Activated naive CD4-positive, alpha-beta T cell treated with anti-CD3 and anti-CD28 coated beads, Interleukin-2, amount 50 U/mL, for 72 hours (primary cell): ENCODE measurements at regions not wholly inside any gene's neighbourhood (a gene's known extent, or its start where the extent isn't known, plus 50 kb on each side); places are given as distances from the start of the nearest gene placed in this dataset.

Source experiments
- ATAC-seq, 2 donors: fragments of 150-1000 bp; cut with Tn5 transposase; 2 replicates each; pipeline ENCODE4 v1.10.0; 2021; ENCODE audit warnings: mild to moderate bottlenecking in 2 of 2, moderate library complexity in 2 of 2
- DNase-seq, 2 donors: peaks; one replicate each; pipeline ENCODE4 v3.0.0; 2021 to 2022; ENCODE audit warnings: low spot score in 2 of 2
- H3K27ac Mint-ChIP-seq, 2 donors: one replicate each; pipeline ENCODE4 v1.8.0; 2022; ENCODE audit warnings: mild to moderate bottlenecking in 2 of 2, mixed read lengths in 2 of 2
- H3K36me3 Mint-ChIP-seq, 2 donors: one replicate each; pipeline ENCODE4 v1.8.0; 2022; ENCODE audit warnings: mixed read lengths in 2 of 2
- H3K9me3 Mint-ChIP-seq, 2 donors: one replicate each; pipeline ENCODE4 v1.8.0; 2022; ENCODE audit warnings: mixed read lengths in 2 of 2

DNA sequence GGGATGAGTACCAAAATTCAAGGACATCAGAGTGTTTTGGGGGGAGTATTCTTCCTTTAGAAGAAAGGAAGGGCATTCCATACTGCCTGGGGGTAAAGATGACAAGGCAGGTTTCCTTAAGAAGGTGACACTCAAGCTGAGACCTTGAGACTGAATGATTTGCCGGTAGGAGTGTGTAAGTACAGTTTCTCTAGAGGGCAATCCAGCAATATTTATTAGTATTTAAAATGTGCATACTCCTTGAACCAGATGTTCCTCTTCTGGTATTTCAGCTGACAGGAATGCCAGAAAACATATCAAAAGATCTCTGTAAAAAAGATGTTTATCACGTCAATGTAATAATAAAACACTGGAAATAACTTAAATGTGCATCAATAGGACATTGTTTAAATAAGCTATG lies 106.4 kb upstream of the TMCC3 start:
- Mint-ChIP-seq H3K36me3 (no peaks in the 10 kb centered on the region), H3K9me3 (no peaks in the 10 kb centered on the region), H3K27ac (no peak overlapping the region)
- DNase-seq = no peak
- no peak for ATAC-seq

DNA sequence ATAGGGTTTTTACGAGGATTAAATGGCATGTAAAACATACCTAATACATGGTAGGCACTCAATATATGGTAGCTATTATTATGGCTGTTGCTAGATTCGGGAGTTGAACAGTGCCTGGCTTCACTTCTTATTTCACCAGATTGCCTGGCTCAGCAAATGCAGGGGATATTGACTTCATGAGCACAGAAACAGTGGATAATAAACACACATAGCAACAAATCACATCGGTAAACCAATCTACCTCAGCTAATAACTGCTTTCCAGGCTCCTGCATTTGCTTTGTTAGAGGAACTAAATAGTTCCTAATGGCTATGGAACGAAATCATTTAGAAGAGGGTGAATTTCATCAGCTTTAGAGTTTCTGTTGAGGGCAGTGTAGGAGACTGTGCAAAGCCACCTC lies 105.2 kb upstream of the TMCC3 start:
- no peak for DNase-seq
- Mint-ChIP-seq H3K27ac (no peak overlapping the region), H3K36me3 (no peaks in the 10 kb centered on the region), H3K9me3 (no peaks in the 10 kb centered on the region)
- ATAC-seq = no peak

DNA sequence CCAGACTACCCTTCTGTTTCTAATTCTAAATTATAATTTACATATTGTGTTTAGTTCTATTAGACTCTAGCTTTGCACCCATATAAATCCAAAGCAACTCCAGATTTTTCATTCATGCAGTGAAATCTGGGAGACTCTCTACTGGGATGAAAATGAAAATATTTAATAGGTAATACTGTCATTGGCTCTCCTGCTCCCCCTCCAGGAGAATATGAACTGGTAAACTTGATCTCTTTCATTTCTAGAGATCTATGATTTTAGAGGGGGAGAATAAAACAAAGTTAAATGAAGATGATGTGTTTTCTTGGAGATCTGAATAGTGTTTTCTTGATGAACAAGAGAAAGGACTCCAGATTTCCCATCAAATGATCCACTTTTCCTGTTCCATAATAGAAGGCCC lies 104.3 kb upstream of the TMCC3 start:
- Mint-ChIP-seq H3K9me3 (no peaks in the 10 kb centered on the region), H3K27ac (no peak overlapping the region), H3K36me3 (no peaks in the 10 kb centered on the region)
- DNase-seq (no peak), ATAC-seq (no peak)

DNA sequence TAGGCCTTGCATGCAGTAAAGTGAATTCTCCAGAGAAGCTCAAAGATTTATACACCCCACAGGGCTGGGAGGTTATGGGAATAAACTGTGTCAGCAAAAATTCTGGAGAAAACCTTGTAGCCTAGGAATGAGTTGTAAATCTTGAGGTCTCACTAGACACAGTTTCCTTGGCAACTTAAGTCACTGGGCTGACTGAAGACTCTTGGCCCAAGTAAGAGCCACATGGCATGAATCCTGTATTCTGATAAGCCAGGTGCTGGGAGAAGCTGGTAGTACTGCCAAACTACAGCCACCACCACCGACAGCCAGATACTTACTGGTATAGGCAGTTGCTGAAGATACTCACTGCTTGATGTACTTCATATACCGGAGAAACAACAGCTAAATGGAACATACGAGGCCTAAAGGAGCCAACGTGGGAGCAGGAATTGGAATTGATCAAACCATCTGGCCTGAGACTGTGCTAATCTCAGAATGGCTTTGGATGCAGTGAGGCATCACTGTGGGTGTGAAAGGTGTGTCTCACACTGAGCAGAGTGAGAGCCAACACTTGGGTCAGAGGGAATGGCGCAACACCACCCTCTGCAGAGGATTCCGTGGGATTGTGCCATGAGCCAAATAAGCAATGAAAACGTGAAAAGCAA lies 102.8 kb upstream of the TMCC3 start:
- Mint-ChIP-seq H3K36me3 (no peaks in the 10 kb centered on the region), H3K9me3 (no peaks in the 10 kb centered on the region), H3K27ac (no peak overlapping the region)
- DNase-seq (no peak), ATAC-seq (no peak)

DNA sequence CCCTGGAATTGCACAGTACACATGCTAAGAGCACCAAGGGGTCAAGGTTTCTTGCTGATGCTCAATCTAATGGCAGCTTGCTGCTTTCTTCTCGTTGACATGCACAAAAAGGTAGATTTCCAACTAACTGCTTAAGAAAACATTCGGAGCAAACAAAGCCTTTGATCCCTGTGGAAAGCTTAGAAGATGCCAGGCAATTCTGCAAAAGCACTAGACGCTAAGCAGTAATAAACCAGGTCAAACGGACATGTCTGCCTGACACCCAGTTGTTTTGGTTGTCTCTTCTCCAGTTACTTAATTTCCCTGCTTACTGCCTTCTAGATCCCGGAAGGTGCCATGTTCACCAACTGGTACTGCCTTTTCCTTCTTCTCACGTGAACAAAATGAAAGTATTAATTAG lies 100.5 kb upstream of the TMCC3 start:
- Mint-ChIP-seq H3K27ac (no peak overlapping the region), H3K9me3 (no peaks in the 10 kb centered on the region), H3K36me3 (no peaks in the 10 kb centered on the region)
- no peak for ATAC-seq
- no peak for DNase-seq

DNA sequence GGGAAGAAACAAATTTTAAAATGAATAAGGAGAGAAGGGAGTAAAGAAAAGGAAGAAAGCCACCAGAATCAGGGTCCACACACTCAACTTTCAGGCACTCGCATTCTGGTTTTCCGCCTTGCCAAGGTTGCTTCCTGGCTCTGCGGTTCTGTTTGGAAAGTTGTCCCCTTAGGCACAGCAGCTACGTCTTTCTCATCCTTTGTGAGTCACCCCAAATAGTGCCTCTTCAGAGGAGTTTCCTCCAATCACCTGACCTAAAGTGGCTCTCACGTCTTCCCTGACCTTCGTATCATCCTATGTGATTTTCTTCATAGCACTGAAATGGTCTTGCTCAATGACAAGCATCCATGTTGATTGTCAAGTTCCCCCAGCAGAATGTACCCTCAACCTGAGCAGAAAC lies 99.5 kb upstream of the TMCC3 start:
- no peak for ATAC-seq
- DNase-seq = no peak
- Mint-ChIP-seq H3K9me3 (no peaks in the 10 kb centered on the region), H3K36me3 (no peaks in the 10 kb centered on the region), H3K27ac (no peak overlapping the region)

DNA sequence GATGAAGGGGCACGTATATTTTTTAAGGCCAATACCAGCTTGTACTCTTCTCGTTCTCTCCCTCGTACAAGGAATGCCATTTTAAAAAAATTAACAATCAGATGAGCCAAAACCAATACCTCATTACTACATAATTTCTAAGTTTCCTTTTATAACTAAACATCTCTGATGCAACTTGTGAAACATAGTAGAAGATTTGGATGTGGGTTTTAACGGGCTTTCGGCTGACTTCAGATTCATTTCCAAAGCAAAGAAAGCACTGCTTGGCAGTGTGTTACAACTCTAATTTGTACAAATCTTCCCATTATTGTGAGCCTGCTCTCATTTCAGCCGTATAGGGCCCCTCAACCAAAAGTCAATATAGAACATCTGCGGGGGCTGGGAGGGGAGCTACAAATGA lies 99.1 kb upstream of the TMCC3 start:
- Mint-ChIP-seq H3K9me3 (no peaks in the 10 kb centered on the region), H3K27ac (no peak overlapping the region), H3K36me3 (no peaks in the 10 kb centered on the region)
- DNase-seq = no peak
- ATAC-seq = no peak

DNA sequence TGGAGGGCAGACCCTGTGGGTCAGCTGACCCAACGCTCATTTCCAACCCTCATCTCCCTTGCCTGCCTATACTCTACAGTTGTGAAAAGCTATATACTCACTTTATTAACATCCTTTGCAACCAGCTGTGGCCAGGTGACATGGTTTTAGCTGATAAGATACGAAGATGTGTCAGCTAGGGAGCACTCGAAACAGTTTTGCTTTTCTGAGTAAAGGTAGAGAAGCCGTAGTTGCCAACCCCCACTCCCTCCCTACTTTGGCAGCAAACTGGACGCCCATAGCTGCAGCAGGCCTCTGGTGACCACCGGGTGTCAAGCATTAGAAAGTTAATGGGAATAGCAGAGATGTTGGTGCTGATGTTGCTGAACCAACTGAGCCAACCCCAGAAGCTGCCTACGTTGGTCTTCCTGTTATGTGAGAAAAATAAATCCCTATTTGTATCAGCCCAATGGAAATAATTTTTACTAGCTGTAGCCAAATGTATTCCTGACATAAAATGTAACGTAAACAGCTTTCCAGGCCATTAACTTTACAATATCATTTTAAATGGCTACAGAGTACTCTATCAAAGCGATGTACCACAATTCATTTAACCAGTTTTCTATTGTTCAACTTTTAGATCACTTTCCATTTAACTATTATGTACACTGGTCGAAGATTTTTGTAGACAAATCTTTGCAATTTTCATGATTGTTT lies 98.5 kb upstream of the TMCC3 start:
- H3K27ac Mint-ChIP-seq = no peak overlapping the region

DNA sequence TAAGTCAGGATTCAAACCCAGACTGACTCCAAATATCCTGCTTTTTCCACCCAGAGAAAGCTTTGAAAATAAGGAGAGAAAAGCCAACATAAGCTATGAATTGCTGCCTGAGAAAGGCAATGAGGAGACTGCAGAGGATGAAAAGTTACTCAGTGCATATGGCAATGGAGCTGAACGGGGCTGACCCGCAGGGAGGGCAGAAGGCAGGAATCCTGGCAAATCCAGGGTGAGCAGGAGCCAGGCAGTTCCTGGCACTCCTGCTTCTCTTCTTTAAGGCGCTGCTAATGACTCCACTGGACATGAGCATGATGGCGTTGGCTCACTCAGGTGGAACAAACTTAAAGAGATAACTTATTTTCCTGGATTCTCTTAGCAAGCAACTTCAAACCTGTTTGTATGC lies 95.2 kb upstream of the TMCC3 start:
- DNase-seq (no peak), ATAC-seq (no peak)
- Mint-ChIP-seq H3K9me3 (no peaks in the 10 kb centered on the region), H3K27ac (no peak overlapping the region), H3K36me3 (no peaks in the 10 kb centered on the region)

More for the DNA sequence above, 98.5 kb upstream of the TMCC3 start:
- Mint-ChIP-seq H3K36me3 (no peaks in the 10 kb centered on the region), H3K9me3 (no peaks in the 10 kb centered on the region)
- ATAC-seq (no peak), DNase-seq (no peak)

DNA sequence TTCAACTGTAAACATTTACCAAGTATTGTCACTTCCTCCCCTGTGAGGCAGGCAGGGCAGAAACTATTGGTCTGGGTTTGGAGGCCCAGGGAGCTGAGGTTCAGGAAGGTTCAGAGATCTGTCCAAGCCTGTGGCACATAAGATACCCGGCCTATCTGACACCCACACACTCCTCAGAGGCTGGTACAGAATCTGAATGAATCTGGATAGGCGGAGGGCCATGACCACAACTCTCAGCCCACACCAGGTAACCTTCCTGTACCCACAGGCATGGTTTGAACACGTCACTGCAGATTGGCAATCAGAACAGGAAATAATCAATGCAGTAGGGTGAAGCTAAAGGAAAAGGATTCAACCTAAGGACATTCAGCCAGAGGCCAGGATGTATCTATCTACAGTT lies 92.8 kb upstream of the TMCC3 start:
- ATAC-seq (no peak), DNase-seq (no peak)
- Mint-ChIP-seq H3K27ac (no peak overlapping the region), H3K36me3 (no peaks in the 10 kb centered on the region), H3K9me3 (no peaks in the 10 kb centered on the region)

DNA sequence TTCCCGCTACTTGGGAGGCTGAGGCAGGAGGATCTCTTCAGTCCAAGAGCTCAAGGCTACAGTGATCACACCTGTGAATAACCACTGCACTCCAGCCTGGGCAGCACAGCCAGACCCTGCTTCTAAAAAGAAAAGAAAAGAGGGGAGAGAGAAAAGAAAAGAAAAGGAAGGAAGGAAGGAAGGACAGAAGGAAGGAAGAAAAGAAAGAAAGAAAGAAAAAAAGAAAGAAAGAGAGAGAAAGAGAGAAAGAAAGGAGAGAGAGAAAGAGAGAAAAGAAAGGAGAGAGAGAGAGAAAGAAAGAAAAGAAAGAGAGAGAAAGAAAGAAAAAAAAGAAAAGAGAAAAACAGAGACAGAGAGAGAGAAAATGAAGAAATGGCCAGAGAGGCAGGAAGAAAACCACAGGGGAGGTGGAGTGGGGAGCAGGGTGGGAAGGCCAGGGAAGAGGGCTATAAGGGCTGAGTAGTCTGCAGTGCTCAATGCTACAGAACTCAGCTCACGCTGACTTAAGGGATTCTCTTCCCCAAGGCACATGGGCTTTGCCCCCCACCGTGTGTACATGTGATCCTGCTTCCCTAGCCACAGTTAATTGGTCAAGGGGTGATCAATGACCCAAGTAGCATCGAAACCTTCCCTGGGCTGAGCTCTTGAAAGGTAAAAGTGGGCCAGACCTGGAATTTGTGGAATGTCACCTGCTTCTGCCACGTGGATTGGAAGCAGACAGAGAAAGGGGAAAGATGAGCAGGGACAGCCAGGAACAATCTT lies 90.4 kb upstream of the TMCC3 start:
- H3K9me3 Mint-ChIP-seq = no peaks in the 10 kb centered on the region
- no peaks in the 10 kb centered on the region for H3K36me3 Mint-ChIP-seq
- DNase-seq (no peak), ATAC-seq (no peak)
- H3K27ac Mint-ChIP-seq = no peak overlapping the region

DNA sequence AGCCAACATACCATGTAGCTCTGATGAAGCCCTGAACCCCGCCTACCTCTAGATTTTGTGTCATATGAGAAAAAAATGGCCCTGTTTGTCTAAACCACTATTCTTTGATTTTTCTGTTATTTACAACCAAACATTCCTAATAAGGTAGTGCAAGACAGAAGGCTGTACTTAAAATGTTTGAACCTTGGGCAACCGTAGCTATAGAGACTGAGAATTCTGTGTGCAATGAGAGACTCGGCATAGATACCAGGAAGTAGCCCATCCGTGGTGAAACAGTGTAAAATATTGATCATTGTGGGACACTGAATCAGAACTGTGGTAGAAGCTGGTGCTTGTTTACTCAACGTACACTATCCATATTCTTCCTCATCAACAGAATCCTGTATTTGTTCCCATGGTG lies 86.5 kb upstream of the TMCC3 start:
- no peak for DNase-seq
- Mint-ChIP-seq H3K27ac (no peak overlapping the region), H3K9me3 (no peaks in the 10 kb centered on the region), H3K36me3 (no peaks in the 10 kb centered on the region)
- no peak for ATAC-seq

DNA sequence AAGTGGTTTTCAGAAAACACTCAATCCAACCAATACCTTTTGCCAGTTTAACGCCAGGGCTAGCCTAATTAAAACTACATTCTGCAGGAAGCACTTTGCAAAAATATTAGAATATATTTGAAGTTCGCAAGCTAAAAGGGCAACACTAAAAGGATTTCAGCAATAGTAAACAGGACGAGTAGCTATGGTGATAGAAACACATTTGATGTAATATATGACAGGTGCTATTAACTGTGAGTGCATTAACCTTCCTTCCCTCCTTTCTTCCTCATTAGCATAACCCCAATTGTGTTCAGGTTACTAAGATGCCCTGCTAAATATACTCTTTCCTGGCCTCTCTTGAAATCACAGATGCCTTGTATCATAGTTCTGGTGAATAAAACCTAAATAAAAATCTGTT lies 85.6 kb upstream of the TMCC3 start:
- Mint-ChIP-seq H3K27ac (no peak overlapping the region), H3K9me3 (no peaks in the 10 kb centered on the region), H3K36me3 (no peaks in the 10 kb centered on the region)
- no peak for ATAC-seq
- no peak for DNase-seq

DNA sequence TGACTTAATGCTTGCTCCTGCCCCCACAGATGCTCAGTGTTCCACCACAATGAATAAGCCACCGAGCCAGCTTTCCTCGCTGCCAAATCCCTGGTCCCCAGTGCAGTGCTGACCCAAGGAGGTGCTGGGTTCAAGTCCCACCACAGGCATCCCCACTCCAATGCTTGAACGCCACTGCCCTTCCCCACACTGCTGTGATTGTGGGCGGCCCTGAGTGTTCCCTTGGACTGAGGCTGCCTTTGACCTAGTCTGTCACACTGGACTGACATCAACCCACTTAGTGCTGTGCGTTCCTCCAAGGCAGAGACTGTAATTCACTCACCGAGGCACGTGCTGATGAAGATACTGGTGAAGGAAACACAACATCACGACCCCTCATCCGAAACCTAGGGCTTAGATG lies 83.4 kb upstream of the TMCC3 start:
- no peak for ATAC-seq
- no peak overlapping the region for H3K27ac Mint-ChIP-seq
- no peak for DNase-seq
- no peaks in the 10 kb centered on the region for H3K9me3 Mint-ChIP-seq
- no peaks in the 10 kb centered on the region for H3K36me3 Mint-ChIP-seq

DNA sequence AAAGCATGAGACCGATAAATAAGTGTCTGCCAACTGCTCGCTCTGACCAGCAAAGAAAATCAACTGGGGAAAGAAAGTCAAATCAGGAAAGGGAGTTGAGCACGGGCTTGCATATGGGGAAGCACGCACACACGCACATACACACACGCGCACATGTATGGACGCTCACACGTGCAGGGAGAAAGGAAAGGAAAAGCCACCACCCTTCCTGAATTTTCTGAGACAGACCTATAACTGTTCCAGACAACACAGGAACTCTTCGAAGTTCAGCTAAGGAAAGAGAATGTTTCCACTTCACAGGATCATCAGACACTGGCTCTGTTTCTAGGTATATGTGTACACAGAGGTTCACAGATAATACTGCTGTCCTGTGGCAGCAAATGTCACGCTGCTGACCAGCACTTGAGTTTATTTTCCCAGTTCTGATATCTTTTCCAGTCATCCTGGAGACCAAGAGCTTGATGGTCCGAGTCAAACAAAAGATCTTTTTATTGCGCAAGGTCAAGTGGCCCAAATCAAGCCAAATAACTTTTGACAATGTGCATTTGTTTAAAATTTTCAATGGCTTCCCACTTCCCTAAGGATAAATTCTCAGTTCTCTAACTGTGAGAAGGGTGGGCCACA lies 82.1 kb upstream of the TMCC3 start:
- Mint-ChIP-seq H3K27ac (no peak overlapping the region), H3K9me3 (peaks cover 0 to 3% of the 10 kb centered on the region in 2 donors), H3K36me3 (no peaks in the 10 kb centered on the region)
- ATAC-seq (no peak), DNase-seq (no peak)

DNA sequence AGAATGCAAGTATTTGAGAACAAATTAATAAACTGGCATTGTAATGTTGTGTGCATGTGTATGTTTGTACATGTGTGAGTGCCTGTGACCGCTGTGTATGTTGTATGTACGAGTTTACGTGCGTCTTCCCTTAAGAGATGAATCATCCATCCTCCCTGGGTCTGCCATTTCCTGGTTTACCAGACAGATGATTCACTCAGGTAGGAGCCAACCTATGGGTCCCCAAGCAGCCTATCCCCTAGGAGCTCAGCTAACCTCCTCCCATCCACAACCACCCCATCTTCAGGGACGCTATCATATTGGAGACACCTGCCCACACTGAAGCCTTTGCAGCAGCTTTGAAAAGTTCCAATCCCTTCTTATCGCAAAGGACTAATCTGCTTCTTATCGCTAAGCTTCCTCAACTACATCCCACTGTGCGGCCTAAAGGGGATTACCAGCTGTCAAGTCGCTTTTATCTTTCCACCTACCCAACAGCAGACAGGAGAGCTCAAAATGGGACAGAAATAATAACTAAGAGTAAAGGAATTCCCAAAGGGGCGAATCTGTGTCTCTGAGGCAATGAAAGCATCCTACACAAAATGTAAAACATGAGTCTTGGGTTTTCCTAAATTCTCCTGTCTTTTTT lies 81.5 kb upstream of the TMCC3 start:
- ATAC-seq (no peak), DNase-seq (no peak)
- no peak overlapping the region for H3K27ac Mint-ChIP-seq
- H3K36me3 Mint-ChIP-seq = no peaks in the 10 kb centered on the region
- H3K9me3 Mint-ChIP-seq = peaks cover 0 to 9% of the 10 kb centered on the region in 2 donors

DNA sequence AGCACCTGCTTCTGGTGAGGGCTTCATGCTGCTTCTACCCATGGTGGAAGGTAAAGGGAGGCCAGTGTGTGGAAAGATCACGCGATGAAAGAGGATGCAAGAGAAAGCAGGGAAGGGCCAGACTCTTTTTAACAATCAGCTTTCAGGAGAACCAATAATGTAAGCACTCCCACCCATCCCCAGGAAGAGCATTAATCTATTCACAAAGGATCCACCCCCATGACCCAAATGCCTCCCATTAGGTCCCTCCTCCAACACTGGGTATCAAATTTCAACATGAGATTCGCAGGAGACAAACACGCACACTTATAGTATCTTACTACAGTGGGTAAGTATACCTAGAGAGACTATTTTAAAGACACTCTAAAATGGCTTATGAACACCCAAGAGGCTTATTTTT lies 80.5 kb upstream of the TMCC3 start:
- DNase-seq (no peak), ATAC-seq (no peak)
- Mint-ChIP-seq H3K9me3 (peaks cover 0 to 9% of the 10 kb centered on the region in 2 donors), H3K36me3 (no peaks in the 10 kb centered on the region), H3K27ac (no peak overlapping the region)
